ENCODE measurements at regions not wholly inside any gene's neighbourhood (a gene's known extent, or its start where the extent isn't known, plus 50 kb on each side); places are given as distances from the start of the nearest gene placed in this dataset.

DNA sequence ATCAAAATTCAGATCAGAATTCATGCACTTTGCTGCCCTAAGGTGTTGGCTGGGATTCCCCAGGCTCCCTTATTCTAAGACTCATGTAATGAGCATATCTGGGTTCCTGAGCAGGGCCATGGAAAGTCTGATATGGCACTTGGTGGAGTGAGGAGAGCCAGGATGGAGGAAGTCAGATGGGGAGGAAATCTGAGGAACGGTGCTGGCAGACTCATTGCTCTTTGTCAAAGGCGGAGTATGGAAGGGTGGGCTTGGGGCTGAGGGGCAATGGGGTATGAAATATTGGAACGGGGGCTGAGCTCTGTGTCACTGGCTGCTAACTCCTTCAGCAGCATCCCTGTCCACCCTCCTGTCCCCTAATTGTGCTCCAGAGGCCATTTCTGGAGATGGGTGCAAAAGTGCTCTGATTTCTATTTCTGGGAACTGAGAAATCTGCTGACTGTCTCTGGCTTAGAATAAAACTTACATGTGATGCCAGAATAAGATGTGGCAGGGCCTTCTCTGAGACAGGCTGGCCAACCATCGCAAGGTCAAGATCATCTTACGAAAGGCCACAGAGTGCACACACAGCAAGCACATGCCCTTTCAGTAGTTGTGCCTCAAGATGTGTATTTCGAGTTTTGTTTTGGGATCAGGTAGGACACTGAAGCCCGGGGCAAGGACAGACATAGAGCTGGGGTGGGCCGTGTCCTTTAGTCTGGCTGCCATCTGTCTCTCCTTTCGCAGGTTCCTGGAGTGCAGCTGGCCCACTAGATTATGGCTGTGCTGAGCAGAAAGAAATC, 480.0 kb upstream of the HS6ST1 start:
- no peak for TF ChIP-seq EZH2phosphoT487 (IDR thresholded peaks at IDR 0.05; ENCODE audit: borderline replicate concordance, low read length)
- TF ChIP-seq, protein P1, sequence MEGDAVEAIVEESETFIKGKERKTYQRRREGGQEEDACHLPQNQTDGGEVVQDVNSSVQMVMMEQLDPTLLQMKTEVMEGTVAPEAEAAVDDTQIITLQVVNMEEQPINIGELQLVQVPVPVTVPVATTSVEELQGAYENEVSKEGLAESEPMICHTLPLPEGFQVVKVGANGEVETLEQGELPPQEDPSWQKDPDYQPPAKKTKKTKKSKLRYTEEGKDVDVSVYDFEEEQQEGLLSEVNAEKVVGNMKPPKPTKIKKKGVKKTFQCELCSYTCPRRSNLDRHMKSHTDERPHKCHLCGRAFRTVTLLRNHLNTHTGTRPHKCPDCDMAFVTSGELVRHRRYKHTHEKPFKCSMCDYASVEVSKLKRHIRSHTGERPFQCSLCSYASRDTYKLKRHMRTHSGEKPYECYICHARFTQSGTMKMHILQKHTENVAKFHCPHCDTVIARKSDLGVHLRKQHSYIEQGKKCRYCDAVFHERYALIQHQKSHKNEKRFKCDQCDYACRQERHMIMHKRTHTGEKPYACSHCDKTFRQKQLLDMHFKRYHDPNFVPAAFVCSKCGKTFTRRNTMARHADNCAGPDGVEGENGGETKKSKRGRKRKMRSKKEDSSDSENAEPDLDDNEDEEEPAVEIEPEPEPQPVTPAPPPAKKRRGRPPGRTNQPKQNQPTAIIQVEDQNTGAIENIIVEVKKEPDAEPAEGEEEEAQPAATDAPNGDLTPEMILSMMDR (IDR thresholded peaks at IDR 0.05; ENCODE audit: low read depth, low read length, poor library complexity, severe bottlenecking), result no peak
- Histone ChIP-seq H3K4me1 (ENCODE audit: control insufficient read depth, low read length) (no peaks in the 10 kb centered on the region), H3K4me3 (ENCODE audit: low read length) (no peak overlapping the region), H3K27ac (ENCODE audit: low read depth, low read length) (no peak overlapping the region), H4K20me1 (ENCODE audit: control insufficient read depth, insufficient read depth, low read depth, low read length) (no peaks in the 10 kb centered on the region), H3K27me3 (ENCODE audit: control insufficient read depth, low read length) (no peaks in the 10 kb centered on the region), H3K36me3 (ENCODE audit: control insufficient read depth, low read length) (no peaks in the 10 kb centered on the region), H3K9me2 (replicated peaks; ENCODE audit: control insufficient read depth, low read length) (no peaks in the 10 kb centered on the region), H3K79me2 (ENCODE audit: control insufficient read depth, low read length) (no peaks in the 10 kb centered on the region), H3K4me2 (ENCODE audit: low read length) (no peak overlapping the region), H3F3A (ENCODE audit: control insufficient read depth, insufficient read depth) (no peaks in the 10 kb centered on the region), H3K9me3 (ENCODE audit: control insufficient read depth, insufficient read depth, low read length) (no peaks in the 10 kb centered on the region)

GRCh38 chr2:128799284-128799552, 480.6 kb upstream of the HS6ST1 start:
- no peaks in the 10 kb centered on the region for H3K4me1 ChIP-seq (ENCODE audit: control insufficient read depth, low read length)
- peaks cover 4% of the 10 kb centered on the region; the same call in 1 of the 2 replicates for H3K27me3 ChIP-seq (ENCODE audit: control insufficient read depth, low read length)
- TF ChIP-seq EZH2phosphoT487 (IDR thresholded peaks at IDR 0.05; ENCODE audit: borderline replicate concordance, low read length), result no peak
- TF ChIP-seq, protein P1 (IDR thresholded peaks at IDR 0.05; ENCODE audit: low read depth, low read length, poor library complexity, severe bottlenecking), result no peak
- H3K9me2 ChIP-seq (replicated peaks; ENCODE audit: control insufficient read depth, low read length), result no peaks in the 10 kb centered on the region
- H3K79me2 ChIP-seq (ENCODE audit: control insufficient read depth, low read length), result no peaks in the 10 kb centered on the region
- H3K27ac ChIP-seq (ENCODE audit: low read depth, low read length), result no peak overlapping the region
- no peak overlapping the region for H3K4me3 ChIP-seq (ENCODE audit: low read length)
- no peaks in the 10 kb centered on the region for H3K36me3 ChIP-seq (ENCODE audit: control insufficient read depth, low read length)
- H3K4me2 ChIP-seq (ENCODE audit: low read length), result no peak overlapping the region
- H4K20me1 ChIP-seq (ENCODE audit: control insufficient read depth, insufficient read depth, low read depth, low read length), result no peaks in the 10 kb centered on the region
- no peaks in the 10 kb centered on the region for H3K9me3 ChIP-seq (ENCODE audit: control insufficient read depth, insufficient read depth, low read length)
- H3F3A ChIP-seq (ENCODE audit: control insufficient read depth, insufficient read depth), result no peaks in the 10 kb centered on the region

DNA sequence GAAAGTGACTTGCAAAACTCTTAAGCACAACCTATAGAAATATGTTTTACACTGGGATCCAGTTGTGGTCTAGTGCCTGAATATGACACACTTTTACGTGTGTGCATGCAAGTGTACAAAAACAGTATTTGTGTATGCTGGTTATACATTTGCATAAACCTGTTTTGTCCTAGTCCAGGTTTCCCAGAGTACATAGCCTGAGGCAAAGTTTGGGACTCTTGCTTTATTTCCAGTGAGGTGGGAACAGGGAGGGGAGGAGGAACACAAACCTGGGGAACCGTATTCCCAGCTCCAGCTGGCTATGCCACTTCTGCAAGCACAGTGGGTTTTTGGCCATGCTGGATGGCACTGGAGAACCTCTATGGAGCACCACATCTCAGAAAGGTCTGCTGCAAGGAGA, 481.1 kb upstream of the HS6ST1 start:
- no peak overlapping the region for H3K4me3 ChIP-seq (ENCODE audit: low read length)
- H3K27me3 ChIP-seq (ENCODE audit: control insufficient read depth, low read length), result peaks cover 6% of the 10 kb centered on the region; the same call in 1 of the 2 replicates
- H3K79me2 ChIP-seq (ENCODE audit: control insufficient read depth, low read length), result no peaks in the 10 kb centered on the region
- no peaks in the 10 kb centered on the region for H3K36me3 ChIP-seq (ENCODE audit: control insufficient read depth, low read length)
- H3K9me2 ChIP-seq (replicated peaks; ENCODE audit: control insufficient read depth, low read length), result no peaks in the 10 kb centered on the region
- H3K4me2 ChIP-seq (ENCODE audit: low read length), result no peak overlapping the region
- TF ChIP-seq, protein P1 (IDR thresholded peaks at IDR 0.05; ENCODE audit: low read depth, low read length, poor library complexity, severe bottlenecking), result no peak
- no peak for TF ChIP-seq EZH2phosphoT487 (IDR thresholded peaks at IDR 0.05; ENCODE audit: borderline replicate concordance, low read length)
- H3K27ac ChIP-seq (ENCODE audit: low read depth, low read length), result no peak overlapping the region
- H4K20me1 ChIP-seq (ENCODE audit: control insufficient read depth, insufficient read depth, low read depth, low read length), result no peaks in the 10 kb centered on the region
- H3K9me3 ChIP-seq (ENCODE audit: control insufficient read depth, insufficient read depth, low read length), result no peaks in the 10 kb centered on the region
- H3K4me1 ChIP-seq (ENCODE audit: control insufficient read depth, low read length), result no peaks in the 10 kb centered on the region
- H3F3A ChIP-seq (ENCODE audit: control insufficient read depth, insufficient read depth), result no peaks in the 10 kb centered on the region

Data from DOHH2 (cell line).